SK-N-SH treated with all-trans-retinoic acid at 6 μM for 48 hours (cell line): ENCODE measurements at regions not wholly inside any gene's neighbourhood (a gene's known extent, or its start where the extent isn't known, plus 50 kb on each side); places are given as distances from the start of the nearest gene placed in this dataset.

ENCODE experiments used
- ATAC-seq: fragments of 200-7000 bp; cut with Tn5 transposase; 3 replicates; pipeline ENCODE4 v1.9.1; 2020; ENCODE audit warnings: mild to moderate bottlenecking, moderate library complexity
- ARNTL ChIP-seq: fragments of 450-650 bp; formaldehyde crosslinking; IDR thresholded peaks from 2 replicates; pipeline ENCODE4 v1.5.0; 2020; ENCODE audit warnings: low read depth, mild to moderate bottlenecking, moderate library complexity, borderline replicate concordance
- BACH2 ChIP-seq: fragments of 250-450 bp; sonication (Bioruptor Pico); IDR thresholded peaks from 2 replicates; pipeline ENCODE4 v1.9.0; 2021; ENCODE audit warnings: mild to moderate bottlenecking, borderline replicate concordance
- CSDC2 ChIP-seq: fragments of 250-450 bp; sonication (Bioruptor Pico); IDR thresholded peaks from 2 replicates; pipeline ENCODE4 v1.5.0; 2020; ENCODE audit warnings: mild to moderate bottlenecking, moderate library complexity
- GLIS3 ChIP-seq: fragments of 250-450 bp; sonication (Bioruptor Pico); IDR thresholded peaks from 2 replicates; pipeline ENCODE4 v1.5.0; 2020; ENCODE audit warnings: mild to moderate bottlenecking, moderate library complexity
- ISL1 ChIP-seq: fragments of 250-450 bp; sonication (Bioruptor Pico); IDR thresholded peaks from 2 replicates; pipeline ENCODE4 v2.1.2; 2022; ENCODE audit warnings: mild to moderate bottlenecking, moderate library complexity
- OSR1 ChIP-seq: fragments of 250-450 bp; sonication (Bioruptor Pico); IDR thresholded peaks from 2 replicates; pipeline ENCODE4 v1.8.0; 2022; ENCODE audit warnings: moderate library complexity, mild to moderate bottlenecking, inconsistent platforms
- PPARA ChIP-seq: fragments of 250-450 bp; sonication (Bioruptor Pico); IDR thresholded peaks from 2 replicates; pipeline ENCODE4 v1.5.0; 2020; ENCODE audit warnings: mild to moderate bottlenecking, borderline replicate concordance
- RARB ChIP-seq: fragments of 250-450 bp; sonication (Bioruptor Pico); IDR thresholded peaks from 2 replicates; pipeline ENCODE4 v1.8.0; 2021; ENCODE audit warnings: mild to moderate bottlenecking, moderate library complexity
- SNAI2 ChIP-seq: fragments of 250-450 bp; sonication (Bioruptor Pico); IDR thresholded peaks from 2 replicates; pipeline ENCODE4 v1.5.0; 2020; ENCODE audit warnings: mild to moderate bottlenecking, moderate library complexity
- TCF4 ChIP-seq: fragments of 250-450 bp; sonication (Bioruptor Pico); IDR thresholded peaks from 2 replicates; pipeline ENCODE4 v1.8.0; 2021; ENCODE audit warnings: mild to moderate bottlenecking, moderate library complexity, borderline replicate concordance
- TOX ChIP-seq: fragments of 250-450 bp; sonication (Bioruptor Pico); IDR thresholded peaks from 2 replicates; pipeline ENCODE4 v1.8.0; 2021; ENCODE audit warnings: mild to moderate bottlenecking, moderate library complexity, borderline replicate concordance
- ZC3H10 ChIP-seq: fragments of 250-450 bp; sonication (Bioruptor Pico); IDR thresholded peaks from 2 replicates; pipeline ENCODE4 v1.5.1; 2021; ENCODE audit warnings: mild to moderate bottlenecking, moderate library complexity
- ZFP3 ChIP-seq: fragments of 250-450 bp; sonication (Bioruptor Pico); IDR thresholded peaks from 2 replicates; pipeline ENCODE4 v1.5.0; 2020; ENCODE audit warnings: mild to moderate bottlenecking, moderate library complexity
- ZFP30 ChIP-seq: fragments of 450-650 bp; formaldehyde crosslinking; IDR thresholded peaks from 2 replicates; pipeline ENCODE4 v1.5.0; 2022; ENCODE audit warnings: mild to moderate bottlenecking, moderate library complexity
- ZNF70 ChIP-seq: fragments of 450-650 bp; formaldehyde crosslinking; IDR thresholded peaks from 2 replicates; pipeline ENCODE4 v1.5.0; 2020; ENCODE audit warnings: mild to moderate bottlenecking, moderate library complexity
- ZNF8 ChIP-seq: fragments of 450-650 bp; formaldehyde crosslinking; IDR thresholded peaks from 2 replicates; pipeline ENCODE4 v1.5.0; 2020; ENCODE audit warnings: mild to moderate bottlenecking, moderate library complexity
- TF ChIP-seq, protein P1 (sequence below): fragments of 250-450 bp; sonication (Bioruptor Pico); IDR thresholded peaks from 2 replicates; pipeline ENCODE4 v1.8.0; 2021; ENCODE audit warnings: low read depth, mild to moderate bottlenecking, moderate library complexity, borderline replicate concordance
- TF ChIP-seq, protein P2 (sequence below): fragments of 250-450 bp; sonication (Bioruptor Pico); IDR thresholded peaks from 2 replicates; pipeline ENCODE4 v1.8.0; 2020; ENCODE audit warnings: mild to moderate bottlenecking, moderate library complexity, borderline replicate concordance
- TF ChIP-seq, protein P3 (sequence below): fragments of 250-450 bp; sonication (Bioruptor Pico); IDR thresholded peaks from 2 replicates; pipeline ENCODE4 v1.5.1; 2021; ENCODE audit warnings: mild to moderate bottlenecking, moderate library complexity
- TF ChIP-seq, protein P4 (sequence below): fragments of 250-450 bp; sonication (Bioruptor Pico); IDR thresholded peaks from 2 replicates; pipeline ENCODE4 v1.5.1; 2020; ENCODE audit warnings: low read depth, mild to moderate bottlenecking, moderate library complexity
- TF ChIP-seq, protein P5 (sequence below): fragments of 250-450 bp; sonication (Bioruptor Pico); IDR thresholded peaks from 2 replicates; pipeline ENCODE4 v1.5.0; 2020; ENCODE audit warnings: mild to moderate bottlenecking, moderate library complexity

DNA sequence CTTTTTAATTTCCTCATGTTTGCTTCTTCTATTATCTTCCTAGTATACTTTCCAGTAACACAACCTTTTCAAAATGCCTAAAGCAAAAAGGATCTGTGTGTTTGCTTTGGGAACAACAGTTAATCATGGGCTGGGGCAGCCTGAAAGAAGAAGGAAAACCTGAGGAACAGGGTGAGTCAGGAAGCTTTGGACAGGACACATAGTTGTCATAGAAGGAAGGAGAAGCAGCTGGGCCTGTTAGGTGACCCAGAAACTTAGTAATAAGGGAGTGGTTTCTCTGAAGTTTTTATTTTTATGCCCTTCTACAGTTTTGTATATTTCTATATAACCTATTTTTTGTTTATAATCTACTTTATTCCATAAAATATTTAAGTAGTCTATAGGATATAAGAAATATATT, 61.4 kb downstream of the CD24 start:
- TF ChIP-seq ARNTL (CRISPR knock-in tag), result no peak
- TF ChIP-seq ISL1 (CRISPR knock-in tag), result no peak

DNA sequence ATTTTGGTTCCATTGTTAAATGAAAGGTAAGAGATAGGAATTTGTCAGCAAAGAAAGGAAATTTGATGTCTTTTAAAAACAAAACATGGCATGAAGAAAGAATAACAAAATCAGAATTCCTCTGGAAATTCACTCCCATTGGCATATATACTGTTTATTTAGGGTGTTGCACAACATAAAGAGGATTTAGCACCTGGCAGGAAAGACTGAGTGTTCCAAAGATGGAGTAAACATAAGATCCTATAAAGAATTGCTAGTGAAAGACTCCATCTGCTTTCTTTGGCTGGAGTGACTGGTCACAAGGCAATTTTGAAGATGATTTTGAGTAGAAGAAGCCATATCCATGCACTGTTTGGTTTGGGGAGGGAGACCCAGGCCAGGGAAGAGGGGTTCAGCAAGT, 62.4 kb downstream of the CD24 start:
- no peak for ATAC-seq
- no peak for TF ChIP-seq ZNF8 (CRISPR knock-in tag)
- TF ChIP-seq ARNTL (CRISPR knock-in tag), result no peak
- TF ChIP-seq ZC3H10 (CRISPR knock-in tag), result no peak
- TF ChIP-seq, protein P1, sequence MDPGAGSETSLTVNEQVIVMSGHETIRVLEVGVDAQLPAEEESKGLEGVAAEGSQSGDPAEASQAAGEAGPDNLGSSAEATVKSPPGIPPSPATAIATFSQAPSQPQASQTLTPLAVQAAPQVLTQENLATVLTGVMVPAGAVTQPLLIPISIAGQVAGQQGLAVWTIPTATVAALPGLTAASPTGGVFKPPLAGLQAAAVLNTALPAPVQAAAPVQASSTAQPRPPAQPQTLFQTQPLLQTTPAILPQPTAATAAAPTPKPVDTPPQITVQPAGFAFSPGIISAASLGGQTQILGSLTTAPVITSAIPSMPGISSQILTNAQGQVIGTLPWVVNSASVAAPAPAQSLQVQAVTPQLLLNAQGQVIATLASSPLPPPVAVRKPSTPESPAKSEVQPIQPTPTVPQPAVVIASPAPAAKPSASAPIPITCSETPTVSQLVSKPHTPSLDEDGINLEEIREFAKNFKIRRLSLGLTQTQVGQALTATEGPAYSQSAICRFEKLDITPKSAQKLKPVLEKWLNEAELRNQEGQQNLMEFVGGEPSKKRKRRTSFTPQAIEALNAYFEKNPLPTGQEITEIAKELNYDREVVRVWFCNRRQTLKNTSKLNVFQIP, result no peak
- TF ChIP-seq, all 23 proteins: peak for 0

More for the DNA sequence above, 61.4 kb downstream of the CD24 start:
- no peak for ATAC-seq

DNA sequence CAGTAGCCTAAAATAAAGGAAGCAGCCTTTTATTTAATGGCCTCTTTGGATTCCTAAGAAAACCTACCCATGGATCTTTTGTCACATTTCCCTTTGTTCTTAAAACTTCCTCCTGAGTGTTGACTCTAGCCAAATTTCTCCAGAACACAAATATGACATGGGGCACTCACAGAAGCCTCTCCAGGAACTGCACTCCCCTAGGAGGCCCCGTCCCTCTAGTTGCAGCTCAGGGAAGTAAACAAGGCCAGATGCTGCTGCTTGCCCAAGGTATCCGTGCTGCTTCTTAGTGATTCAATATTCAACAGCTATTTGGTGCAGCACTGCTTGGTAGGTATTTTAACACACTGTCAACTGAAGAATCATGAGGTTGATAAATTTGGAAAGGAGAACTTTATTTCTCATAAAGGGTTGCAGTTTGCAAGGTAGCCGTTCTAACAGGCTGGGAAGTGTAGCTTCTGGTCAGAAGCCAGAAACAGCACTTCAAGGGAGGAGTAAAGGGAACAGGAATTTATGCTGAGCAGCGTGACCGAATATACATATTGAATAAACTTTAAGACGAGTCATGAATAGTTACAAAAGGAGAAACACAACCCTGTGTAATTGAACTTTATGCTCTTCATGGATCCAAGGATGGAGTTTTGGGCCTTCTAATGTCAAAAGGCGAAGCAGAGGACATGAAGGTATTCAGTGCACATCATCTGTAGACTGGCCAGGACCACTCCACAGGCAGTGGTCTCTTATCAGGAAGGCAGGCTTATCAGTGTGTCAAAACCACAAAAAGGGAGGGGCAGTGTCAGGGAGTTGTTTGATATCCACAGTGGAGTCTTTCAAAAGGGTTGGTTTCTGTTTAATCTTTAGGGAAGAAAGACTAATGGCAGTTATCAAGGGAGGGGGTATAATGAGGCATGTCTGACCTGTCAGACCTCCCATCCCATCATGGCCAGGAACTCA, 63.3 kb downstream of the CD24 start:
- no peak for ATAC-seq
- no peak for TF ChIP-seq ZFP30
- TF ChIP-seq ZNF70 (CRISPR knock-in tag), result no peak
- no peak for TF ChIP-seq ARNTL (CRISPR knock-in tag)
- TF ChIP-seq, protein P2, sequence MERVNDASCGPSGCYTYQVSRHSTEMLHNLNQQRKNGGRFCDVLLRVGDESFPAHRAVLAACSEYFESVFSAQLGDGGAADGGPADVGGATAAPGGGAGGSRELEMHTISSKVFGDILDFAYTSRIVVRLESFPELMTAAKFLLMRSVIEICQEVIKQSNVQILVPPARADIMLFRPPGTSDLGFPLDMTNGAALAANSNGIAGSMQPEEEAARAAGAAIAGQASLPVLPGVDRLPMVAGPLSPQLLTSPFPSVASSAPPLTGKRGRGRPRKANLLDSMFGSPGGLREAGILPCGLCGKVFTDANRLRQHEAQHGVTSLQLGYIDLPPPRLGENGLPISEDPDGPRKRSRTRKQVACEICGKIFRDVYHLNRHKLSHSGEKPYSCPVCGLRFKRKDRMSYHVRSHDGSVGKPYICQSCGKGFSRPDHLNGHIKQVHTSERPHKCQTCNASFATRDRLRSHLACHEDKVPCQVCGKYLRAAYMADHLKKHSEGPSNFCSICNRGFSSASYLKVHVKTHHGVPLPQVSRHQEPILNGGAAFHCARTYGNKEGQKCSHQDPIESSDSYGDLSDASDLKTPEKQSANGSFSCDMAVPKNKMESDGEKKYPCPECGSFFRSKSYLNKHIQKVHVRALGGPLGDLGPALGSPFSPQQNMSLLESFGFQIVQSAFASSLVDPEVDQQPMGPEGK (CRISPR knock-in tag), result no peak
- no peak for TF ChIP-seq ZNF8 (CRISPR knock-in tag)
- no peak for TF ChIP-seq TCF4 (CRISPR knock-in tag)
- TF ChIP-seq, protein P3, sequence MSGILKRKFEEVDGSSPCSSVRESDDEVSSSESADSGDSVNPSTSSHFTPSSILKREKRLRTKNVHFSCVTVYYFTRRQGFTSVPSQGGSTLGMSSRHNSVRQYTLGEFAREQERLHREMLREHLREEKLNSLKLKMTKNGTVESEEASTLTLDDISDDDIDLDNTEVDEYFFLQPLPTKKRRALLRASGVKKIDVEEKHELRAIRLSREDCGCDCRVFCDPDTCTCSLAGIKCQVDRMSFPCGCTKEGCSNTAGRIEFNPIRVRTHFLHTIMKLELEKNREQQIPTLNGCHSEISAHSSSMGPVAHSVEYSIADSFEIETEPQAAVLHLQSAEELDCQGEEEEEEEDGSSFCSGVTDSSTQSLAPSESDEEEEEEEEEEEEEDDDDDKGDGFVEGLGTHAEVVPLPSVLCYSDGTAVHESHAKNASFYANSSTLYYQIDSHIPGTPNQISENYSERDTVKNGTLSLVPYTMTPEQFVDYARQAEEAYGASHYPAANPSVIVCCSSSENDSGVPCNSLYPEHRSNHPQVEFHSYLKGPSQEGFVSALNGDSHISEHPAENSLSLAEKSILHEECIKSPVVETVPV (CRISPR knock-in tag), result no peak
- TF ChIP-seq BACH2 (CRISPR knock-in tag), result no peak
- TF ChIP-seq ISL1 (CRISPR knock-in tag), result no peak
- TF ChIP-seq, protein P4, sequence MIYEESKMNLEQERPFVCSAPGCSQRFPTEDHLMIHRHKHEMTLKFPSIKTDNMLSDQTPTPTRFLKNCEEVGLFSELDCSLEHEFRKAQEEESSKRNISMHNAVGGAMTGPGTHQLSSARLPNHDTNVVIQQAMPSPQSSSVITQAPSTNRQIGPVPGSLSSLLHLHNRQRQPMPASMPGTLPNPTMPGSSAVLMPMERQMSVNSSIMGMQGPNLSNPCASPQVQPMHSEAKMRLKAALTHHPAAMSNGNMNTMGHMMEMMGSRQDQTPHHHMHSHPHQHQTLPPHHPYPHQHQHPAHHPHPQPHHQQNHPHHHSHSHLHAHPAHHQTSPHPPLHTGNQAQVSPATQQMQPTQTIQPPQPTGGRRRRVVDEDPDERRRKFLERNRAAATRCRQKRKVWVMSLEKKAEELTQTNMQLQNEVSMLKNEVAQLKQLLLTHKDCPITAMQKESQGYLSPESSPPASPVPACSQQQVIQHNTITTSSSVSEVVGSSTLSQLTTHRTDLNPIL (CRISPR knock-in tag), result no peak

DNA sequence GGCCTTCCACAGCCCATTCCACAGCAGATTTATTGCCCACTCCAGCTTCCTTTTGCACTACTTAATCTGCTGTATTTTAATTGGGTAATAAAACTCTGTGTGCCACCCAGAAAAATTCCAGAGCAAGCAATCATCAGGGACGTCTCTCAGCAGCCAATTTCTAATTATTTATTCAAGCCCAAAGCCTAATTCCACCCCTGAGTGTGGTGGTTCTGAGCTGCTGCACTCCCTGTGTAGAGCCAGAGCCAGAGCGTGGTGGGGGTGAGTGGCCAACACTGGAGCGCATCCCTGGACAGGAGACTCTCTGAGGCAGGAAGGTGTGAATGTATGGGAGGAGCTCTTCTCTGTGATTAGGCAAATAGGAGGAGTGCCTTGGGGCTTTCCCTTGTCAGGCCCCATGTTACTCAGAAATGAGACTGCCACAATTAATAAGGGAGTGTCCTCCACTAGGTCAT, 66.1 kb downstream of the CD24 start:
- TF ChIP-seq BACH2 (CRISPR knock-in tag) (no peak), TOX (CRISPR knock-in tag) (no peak), OSR1 (no peak), ZNF8 (CRISPR knock-in tag) (no peak), ZC3H10 (CRISPR knock-in tag) (no peak), CSDC2 (CRISPR knock-in tag) (no peak), GLIS3 (CRISPR knock-in tag) (no peak), SNAI2 (CRISPR knock-in tag) (no peak), RARB (CRISPR knock-in tag) (no peak), PPARA (CRISPR knock-in tag) (no peak), ZFP3 (CRISPR knock-in tag) (no peak)
- TF ChIP-seq, protein P3 (CRISPR knock-in tag), result no peak
- TF ChIP-seq, protein P4 (CRISPR knock-in tag), result no peak
- TF ChIP-seq, protein P5, sequence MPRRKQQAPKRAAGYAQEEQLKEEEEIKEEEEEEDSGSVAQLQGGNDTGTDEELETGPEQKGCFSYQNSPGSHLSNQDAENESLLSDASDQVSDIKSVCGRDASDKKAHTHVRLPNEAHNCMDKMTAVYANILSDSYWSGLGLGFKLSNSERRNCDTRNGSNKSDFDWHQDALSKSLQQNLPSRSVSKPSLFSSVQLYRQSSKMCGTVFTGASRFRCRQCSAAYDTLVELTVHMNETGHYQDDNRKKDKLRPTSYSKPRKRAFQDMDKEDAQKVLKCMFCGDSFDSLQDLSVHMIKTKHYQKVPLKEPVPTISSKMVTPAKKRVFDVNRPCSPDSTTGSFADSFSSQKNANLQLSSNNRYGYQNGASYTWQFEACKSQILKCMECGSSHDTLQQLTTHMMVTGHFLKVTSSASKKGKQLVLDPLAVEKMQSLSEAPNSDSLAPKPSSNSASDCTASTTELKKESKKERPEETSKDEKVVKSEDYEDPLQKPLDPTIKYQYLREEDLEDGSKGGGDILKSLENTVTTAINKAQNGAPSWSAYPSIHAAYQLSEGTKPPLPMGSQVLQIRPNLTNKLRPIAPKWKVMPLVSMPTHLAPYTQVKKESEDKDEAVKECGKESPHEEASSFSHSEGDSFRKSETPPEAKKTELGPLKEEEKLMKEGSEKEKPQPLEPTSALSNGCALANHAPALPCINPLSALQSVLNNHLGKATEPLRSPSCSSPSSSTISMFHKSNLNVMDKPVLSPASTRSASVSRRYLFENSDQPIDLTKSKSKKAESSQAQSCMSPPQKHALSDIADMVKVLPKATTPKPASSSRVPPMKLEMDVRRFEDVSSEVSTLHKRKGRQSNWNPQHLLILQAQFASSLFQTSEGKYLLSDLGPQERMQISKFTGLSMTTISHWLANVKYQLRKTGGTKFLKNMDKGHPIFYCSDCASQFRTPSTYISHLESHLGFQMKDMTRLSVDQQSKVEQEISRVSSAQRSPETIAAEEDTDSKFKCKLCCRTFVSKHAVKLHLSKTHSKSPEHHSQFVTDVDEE (CRISPR knock-in tag), result no peak
- TF ChIP-seq, all 23 proteins: peak for 0
- no peak for ATAC-seq
